ENCODE measurements at regions not wholly inside any gene's neighbourhood (a gene's known extent, or its start where the extent isn't known, plus 50 kb on each side); places are given as distances from the start of the nearest gene placed in this dataset.
"Not testable (repeated sequence)": the region's sequence is repeated elsewhere in the genome, so short reads cannot be mapped to it uniquely, and the experiment has no call there.

- no peaks in the 10 kb centered on the region for H3K36me3 ChIP-seq (ENCODE audit: control insufficient read depth, insufficient read depth, low read length)
- H3K4me3 ChIP-seq (ENCODE audit: extremely low read depth, insufficient read depth, low read length, poor library complexity, severe bottlenecking), result no peak overlapping the region
- no peaks in the 10 kb centered on the region for H3K4me1 ChIP-seq (ENCODE audit: control insufficient read depth, insufficient read depth, low read length, poor library complexity, severe bottlenecking)
These were observed 79.5 kb upstream of the MSX2 start for GRCh38 chr5:174644923-174645322.

GRCh38 chr5:174645677-174646076 is 78.7 kb upstream of the MSX2 start:
- no peak overlapping the region for H3K27ac ChIP-seq (ENCODE audit: low read depth, low read length, severe bottlenecking)
- H3K4me3 ChIP-seq (ENCODE audit: extremely low read depth, insufficient read depth, low read length, poor library complexity, severe bottlenecking), result no peak overlapping the region
- 100% methylated on average over 4 of the region's 4 CpGs for WGBS, 2 experiments (ENCODE audit: insufficient coverage in 2 of 2)
- H3K4me1 ChIP-seq (ENCODE audit: control insufficient read depth, insufficient read depth, low read length, poor library complexity, severe bottlenecking), result no peaks in the 10 kb centered on the region
- no peaks in the 10 kb centered on the region for H3K36me3 ChIP-seq (ENCODE audit: control insufficient read depth, insufficient read depth, low read length)
- H3K9me3 ChIP-seq (ENCODE audit: control insufficient read depth, low read length), result peaks cover 17% of the 10 kb centered on the region

More at GRCh38 chr5:174644923-174645322, 79.5 kb upstream of the MSX2 start:
- no peak overlapping the region for H3K27ac ChIP-seq (ENCODE audit: low read depth, low read length, severe bottlenecking)
- H3K9me3 ChIP-seq (ENCODE audit: control insufficient read depth, low read length), result peaks cover 17% of the 10 kb centered on the region

- H3K27ac ChIP-seq (ENCODE audit: low read depth, low read length, severe bottlenecking); H3K36me3 ChIP-seq (ENCODE audit: control insufficient read depth, insufficient read depth, low read length); H3K4me3 ChIP-seq (ENCODE audit: extremely low read depth, insufficient read depth, low read length, poor library complexity, severe bottlenecking); H3K4me1 ChIP-seq (ENCODE audit: control insufficient read depth, insufficient read depth, low read length, poor library complexity, severe bottlenecking): not testable (repeated sequence)
- 93 to 97% methylated on average over 3 to 4 of the region's 4 CpGs for WGBS, 2 experiments (ENCODE audit: insufficient coverage in 2 of 2)
- H3K9me3 ChIP-seq (ENCODE audit: control insufficient read depth, low read length), result peaks cover 17% of the 10 kb centered on the region
These were observed 75.8 kb upstream of the MSX2 start for GRCh38 chr5:174648618-174649017.

- Histone ChIP-seq H3K4me1 (ENCODE audit: control insufficient read depth, insufficient read depth, low read length, poor library complexity, severe bottlenecking) (no peaks in the 10 kb centered on the region), H3K9me3 (ENCODE audit: control insufficient read depth, low read length) (peaks cover 17% of the 10 kb centered on the region), H3K36me3 (ENCODE audit: control insufficient read depth, insufficient read depth, low read length) (no peaks in the 10 kb centered on the region), H3K27ac (ENCODE audit: low read depth, low read length, severe bottlenecking) (no peak overlapping the region), H3K4me3 (ENCODE audit: extremely low read depth, insufficient read depth, low read length, poor library complexity, severe bottlenecking) (no peak overlapping the region)
- WGBS, 2 experiments (ENCODE audit: insufficient coverage in 2 of 2), result 91 to 93% methylated on average over 3 to 4 of the region's 8 CpGs
These were observed 75.0 kb upstream of the MSX2 start for GRCh38 chr5:174649391-174649790.

GRCh38 chr5:174654442-174654841 is 69.9 kb upstream of the MSX2 start:
- Histone ChIP-seq H3K4me1 (ENCODE audit: control insufficient read depth, insufficient read depth, low read length, poor library complexity, severe bottlenecking) (no peaks in the 10 kb centered on the region), H3K9me3 (ENCODE audit: control insufficient read depth, low read length) (no peaks in the 10 kb centered on the region), H3K36me3 (ENCODE audit: control insufficient read depth, insufficient read depth, low read length) (no peaks in the 10 kb centered on the region), H3K4me3 (ENCODE audit: extremely low read depth, insufficient read depth, low read length, poor library complexity, severe bottlenecking) (no peak overlapping the region), H3K27ac (ENCODE audit: low read depth, low read length, severe bottlenecking) (no peak overlapping the region)
- 90 to 100% methylated on average over 1 to 2 of the region's 3 CpGs for WGBS, 2 experiments (ENCODE audit: insufficient coverage in 2 of 2)

GRCh38 chr5:174655351-174655750 is 69.0 kb upstream of the MSX2 start:
- Histone ChIP-seq H3K4me1 (ENCODE audit: control insufficient read depth, insufficient read depth, low read length, poor library complexity, severe bottlenecking) (no peaks in the 10 kb centered on the region), H3K27ac (ENCODE audit: low read depth, low read length, severe bottlenecking) (no peak overlapping the region), H3K4me3 (ENCODE audit: extremely low read depth, insufficient read depth, low read length, poor library complexity, severe bottlenecking) (no peak overlapping the region), H3K9me3 (ENCODE audit: control insufficient read depth, low read length) (no peaks in the 10 kb centered on the region), H3K36me3 (ENCODE audit: control insufficient read depth, insufficient read depth, low read length) (no peaks in the 10 kb centered on the region)
- WGBS, 2 experiments (ENCODE audit: insufficient coverage in 2 of 2), result 83 to 86% methylated on average over 4 of the region's 4 CpGs

GRCh38 chr5:174664180-174664850 is 60.1 kb upstream of the MSX2 start:
- no peak overlapping the region for H3K27ac ChIP-seq (ENCODE audit: low read depth, low read length, severe bottlenecking)
- no peak overlapping the region for H3K4me3 ChIP-seq (ENCODE audit: extremely low read depth, insufficient read depth, low read length, poor library complexity, severe bottlenecking)
- no peaks in the 10 kb centered on the region for H3K36me3 ChIP-seq (ENCODE audit: control insufficient read depth, insufficient read depth, low read length)
- WGBS, 2 experiments (ENCODE audit: insufficient coverage in 2 of 2), result 100% methylated on average over 1 of the region's 4 CpGs; no CpG with 5 or more reads in 1 of the 2 experiments
- H3K9me3 ChIP-seq (ENCODE audit: control insufficient read depth, low read length), result peaks cover 15% of the 10 kb centered on the region
- H3K4me1 ChIP-seq (ENCODE audit: control insufficient read depth, insufficient read depth, low read length, poor library complexity, severe bottlenecking), result no peaks in the 10 kb centered on the region

GRCh38 chr5:174665347-174665746 is 59.0 kb upstream of the MSX2 start:
- 70 to 83% methylated on average over 2 of the region's 2 CpGs for WGBS, 2 experiments (ENCODE audit: insufficient coverage in 2 of 2)
- Histone ChIP-seq H3K4me1 (ENCODE audit: control insufficient read depth, insufficient read depth, low read length, poor library complexity, severe bottlenecking) (no peaks in the 10 kb centered on the region), H3K9me3 (ENCODE audit: control insufficient read depth, low read length) (peaks cover 15% of the 10 kb centered on the region), H3K4me3 (ENCODE audit: extremely low read depth, insufficient read depth, low read length, poor library complexity, severe bottlenecking) (no peak overlapping the region), H3K36me3 (ENCODE audit: control insufficient read depth, insufficient read depth, low read length) (no peaks in the 10 kb centered on the region), H3K27ac (ENCODE audit: low read depth, low read length, severe bottlenecking) (no peak overlapping the region)

GRCh38 chr5:174667526-174667925 is 56.9 kb upstream of the MSX2 start:
- Histone ChIP-seq H3K4me3 (ENCODE audit: extremely low read depth, insufficient read depth, low read length, poor library complexity, severe bottlenecking) (no peak overlapping the region), H3K27ac (ENCODE audit: low read depth, low read length, severe bottlenecking) (no peak overlapping the region), H3K36me3 (ENCODE audit: control insufficient read depth, insufficient read depth, low read length) (no peaks in the 10 kb centered on the region), H3K9me3 (ENCODE audit: control insufficient read depth, low read length) (peaks cover 15% of the 10 kb centered on the region), H3K4me1 (ENCODE audit: control insufficient read depth, insufficient read depth, low read length, poor library complexity, severe bottlenecking) (no peaks in the 10 kb centered on the region)
- WGBS, 2 experiments (ENCODE audit: insufficient coverage in 2 of 2), result 91 to 100% methylated on average over 1 to 2 of the region's 2 CpGs

- no peaks in the 10 kb centered on the region for H3K36me3 ChIP-seq (ENCODE audit: control insufficient read depth, insufficient read depth, low read length)
- no peak overlapping the region for H3K27ac ChIP-seq (ENCODE audit: low read depth, low read length, severe bottlenecking)
- no peaks in the 10 kb centered on the region for H3K4me1 ChIP-seq (ENCODE audit: control insufficient read depth, insufficient read depth, low read length, poor library complexity, severe bottlenecking)
- H3K9me3 ChIP-seq (ENCODE audit: control insufficient read depth, low read length), result peaks cover 15% of the 10 kb centered on the region
- H3K4me3 ChIP-seq (ENCODE audit: extremely low read depth, insufficient read depth, low read length, poor library complexity, severe bottlenecking), result no peak overlapping the region
- 86 to 100% methylated on average over 1 of the region's 5 CpGs for WGBS, 2 experiments (ENCODE audit: insufficient coverage in 2 of 2)
These were observed 56.0 kb upstream of the MSX2 start for GRCh38 chr5:174668349-174668748.
